ENCODE measurements at regions not wholly inside any gene's neighbourhood (a gene's known extent, or its start where the extent isn't known, plus 50 kb on each side); places are given as distances from the start of the nearest gene placed in this dataset.

GRCh38 chr4:14802596-14802995, 199.7 kb upstream of the CPEB2 start:
- TF ChIP-seq POLR2A (IDR thresholded peaks at IDR 0.05) (no peak), CTCF (IDR thresholded peaks at IDR 0.05) (no peak)

Data from vagina (tissue), 2 donors.